Skeletal muscle cell (primary cell): ENCODE measurements at regions not wholly inside any gene's neighbourhood (a gene's known extent, or its start where the extent isn't known, plus 50 kb on each side); places are given as distances from the start of the nearest gene placed in this dataset.
A peak's percentile ranks its signal among the peaks of the same experiment; 100 is the strongest.

Experiments
- DNase-seq: peaks from one replicate; pipeline ENCODE4 v3.0.0-alpha.2; 2010; ENCODE audit warnings: low read depth
- H3K4me3 ChIP-seq: 2 replicates; pipeline ENCODE4 v1.5.1; 2011; ENCODE audit warnings: low read depth, mild to moderate bottlenecking, control low read depth, low read length, moderate library complexity

- DNase-seq: no peak
- H3K4me3 ChIP-seq: no peak overlapping the region
Measured at GRCh38 chr4:83709627-83710026, 173.7 kb downstream of the GPAT3 start.

GRCh38 chr4:83708500-83709175, 172.7 kb downstream of the GPAT3 start:
- H3K4me3 ChIP-seq: no peak overlapping the region
- no peak for DNase-seq

- no peak for DNase-seq
- H3K4me3 ChIP-seq: no peak overlapping the region
Measured at GRCh38 chr4:83704786-83705185, 168.9 kb downstream of the GPAT3 start.

GRCh38 chr4:83703752-83704151, 167.8 kb downstream of the GPAT3 start:
- no peak for DNase-seq
- H3K4me3 ChIP-seq: no peak overlapping the region

- DNase-seq: no peak
- no peak overlapping the region for H3K4me3 ChIP-seq
Measured at GRCh38 chr4:83701041-83701440, 165.1 kb downstream of the GPAT3 start.

- no peak for DNase-seq
- H3K4me3 ChIP-seq: no peak overlapping the region
Measured at GRCh38 chr4:83699358-83699757, 163.4 kb downstream of the GPAT3 start.

- H3K4me3 ChIP-seq: no peak overlapping the region
- DNase-seq: no peak
Measured at GRCh38 chr4:83692028-83692427, 156.1 kb downstream of the GPAT3 start.

- H3K4me3 ChIP-seq: no peak overlapping the region
- DNase-seq: peak; percentile 36
Measured at GRCh38 chr4:83686166-83686565, 150.3 kb downstream of the GPAT3 start.

- H3K4me3 ChIP-seq: no peak overlapping the region
- no peak for DNase-seq
Measured at GRCh38 chr4:83679692-83680091, 143.8 kb downstream of the GPAT3 start.

GRCh38 chr4:83679254-83679653, 143.3 kb downstream of the GPAT3 start:
- no peak for DNase-seq
- H3K4me3 ChIP-seq: no peak overlapping the region

GRCh38 chr4:83677656-83678055, 141.7 kb downstream of the GPAT3 start:
- no peak for DNase-seq
- H3K4me3 ChIP-seq: no peak overlapping the region

- no peak overlapping the region for H3K4me3 ChIP-seq
- no peak for DNase-seq
Measured at GRCh38 chr4:83664741-83665140, 128.8 kb downstream of the GPAT3 start.

GRCh38 chr4:83664071-83664470, 128.2 kb downstream of the GPAT3 start:
- DNase-seq: no peak
- no peak overlapping the region for H3K4me3 ChIP-seq

GRCh38 chr4:83662204-83662603, 126.3 kb downstream of the GPAT3 start:
- H3K4me3 ChIP-seq: no peak overlapping the region
- DNase-seq: no peak

- H3K4me3 ChIP-seq: no peak overlapping the region
- no peak for DNase-seq
Measured at GRCh38 chr4:83661359-83661758, 125.5 kb downstream of the GPAT3 start.

GRCh38 chr4:83660578-83660977, 124.7 kb downstream of the GPAT3 start:
- no peak overlapping the region for H3K4me3 ChIP-seq
- no peak for DNase-seq

GRCh38 chr4:83658806-83659205, 122.9 kb downstream of the GPAT3 start:
- no peak for DNase-seq
- H3K4me3 ChIP-seq: no peak overlapping the region

- H3K4me3 ChIP-seq: no peak overlapping the region
- no peak for DNase-seq
Measured at GRCh38 chr4:83657336-83657735, 121.4 kb downstream of the GPAT3 start.
